Fibroblast of the aortic adventitia (primary cell): ENCODE measurements at regions not wholly inside any gene's neighbourhood (a gene's known extent, or its start where the extent isn't known, plus 50 kb on each side); places are given as distances from the start of the nearest gene placed in this dataset.

Source experiments
- DNase-seq: peaks from one replicate; pipeline ENCODE4 v3.0.0-alpha.2; 2010; ENCODE audit warnings: low read depth
- H3K4me3 ChIP-seq: 2 replicates; pipeline ENCODE4 v1.5.1; 2011; ENCODE audit warnings: low read depth, mild to moderate bottlenecking, control low read depth, low read length, moderate library complexity
- TF ChIP-seq, protein P1 (sequence below): IDR thresholded peaks from 2 replicates; pipeline ENCODE4 v1.5.1; 2011; ENCODE audit warnings: mild to moderate bottlenecking, low read length, control low read depth, inconsistent platforms; ENCODE audit not compliant: insufficient read depth

- DNase-seq, result no peak
- H3K4me3 ChIP-seq, result no peak overlapping the region
- TF ChIP-seq, protein P1, sequence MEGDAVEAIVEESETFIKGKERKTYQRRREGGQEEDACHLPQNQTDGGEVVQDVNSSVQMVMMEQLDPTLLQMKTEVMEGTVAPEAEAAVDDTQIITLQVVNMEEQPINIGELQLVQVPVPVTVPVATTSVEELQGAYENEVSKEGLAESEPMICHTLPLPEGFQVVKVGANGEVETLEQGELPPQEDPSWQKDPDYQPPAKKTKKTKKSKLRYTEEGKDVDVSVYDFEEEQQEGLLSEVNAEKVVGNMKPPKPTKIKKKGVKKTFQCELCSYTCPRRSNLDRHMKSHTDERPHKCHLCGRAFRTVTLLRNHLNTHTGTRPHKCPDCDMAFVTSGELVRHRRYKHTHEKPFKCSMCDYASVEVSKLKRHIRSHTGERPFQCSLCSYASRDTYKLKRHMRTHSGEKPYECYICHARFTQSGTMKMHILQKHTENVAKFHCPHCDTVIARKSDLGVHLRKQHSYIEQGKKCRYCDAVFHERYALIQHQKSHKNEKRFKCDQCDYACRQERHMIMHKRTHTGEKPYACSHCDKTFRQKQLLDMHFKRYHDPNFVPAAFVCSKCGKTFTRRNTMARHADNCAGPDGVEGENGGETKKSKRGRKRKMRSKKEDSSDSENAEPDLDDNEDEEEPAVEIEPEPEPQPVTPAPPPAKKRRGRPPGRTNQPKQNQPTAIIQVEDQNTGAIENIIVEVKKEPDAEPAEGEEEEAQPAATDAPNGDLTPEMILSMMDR, result no peak
These were observed 693.9 kb downstream of the MED13L start for GRCh38 chr12:115583591-115583990.

GRCh38 chr12:115577401-115577800 lies 700.1 kb downstream of the MED13L start:
- no peak for DNase-seq
- TF ChIP-seq, protein P1, result no peak
- H3K4me3 ChIP-seq, result no peak overlapping the region

DNA sequence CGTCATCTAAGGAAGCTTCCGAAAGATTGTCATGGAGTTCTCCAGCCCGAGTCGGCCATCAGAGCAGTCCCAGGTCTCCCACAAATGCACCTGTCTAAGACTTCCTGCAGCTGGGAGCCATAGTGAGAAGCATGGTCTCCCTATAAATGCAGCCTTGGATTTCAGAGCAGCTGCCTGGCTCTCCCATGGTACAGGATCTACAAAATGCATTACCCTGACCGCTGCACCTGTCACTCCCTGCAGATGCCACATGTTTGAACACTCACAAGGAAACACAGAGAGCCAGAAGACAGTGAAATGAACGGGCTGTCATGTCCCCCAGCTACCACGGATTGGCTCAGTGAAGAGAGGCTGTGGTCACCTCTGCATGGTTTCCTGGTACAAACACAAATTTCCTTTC lies 702.7 kb downstream of the MED13L start:
- DNase-seq, result no peak
- no peak overlapping the region for H3K4me3 ChIP-seq
- TF ChIP-seq, protein P1, result no peak

- peak; percentile 31 for DNase-seq
- no peak overlapping the region for H3K4me3 ChIP-seq
These were observed 705.1 kb downstream of the MED13L start for GRCh38 chr12:115572440-115572839.

DNA sequence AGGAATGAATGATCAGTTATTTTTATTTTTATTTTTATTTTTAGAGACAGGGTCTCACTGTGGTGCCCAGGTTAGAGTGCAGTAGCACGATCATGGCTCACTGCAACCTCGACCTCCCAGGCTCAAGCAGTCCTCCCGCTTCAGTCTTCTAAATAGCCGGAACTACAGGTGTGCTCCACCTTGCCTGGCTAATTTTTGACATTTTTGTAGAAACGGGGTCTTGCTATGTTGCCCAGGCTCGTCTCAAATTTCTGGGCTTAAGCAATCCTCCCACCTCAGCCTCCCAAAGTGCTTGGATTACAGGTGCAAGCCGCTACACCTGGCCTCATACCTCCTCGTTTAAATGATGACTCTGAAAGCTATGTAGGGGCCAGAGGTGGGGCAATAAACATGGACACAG lies 706.0 kb downstream of the MED13L start:
- DNase-seq, result no peak
- TF ChIP-seq, protein P1, result no peak

More at GRCh38 chr12:115572440-115572839, 705.1 kb downstream of the MED13L start:
- TF ChIP-seq, protein P1, result no peak

DNA sequence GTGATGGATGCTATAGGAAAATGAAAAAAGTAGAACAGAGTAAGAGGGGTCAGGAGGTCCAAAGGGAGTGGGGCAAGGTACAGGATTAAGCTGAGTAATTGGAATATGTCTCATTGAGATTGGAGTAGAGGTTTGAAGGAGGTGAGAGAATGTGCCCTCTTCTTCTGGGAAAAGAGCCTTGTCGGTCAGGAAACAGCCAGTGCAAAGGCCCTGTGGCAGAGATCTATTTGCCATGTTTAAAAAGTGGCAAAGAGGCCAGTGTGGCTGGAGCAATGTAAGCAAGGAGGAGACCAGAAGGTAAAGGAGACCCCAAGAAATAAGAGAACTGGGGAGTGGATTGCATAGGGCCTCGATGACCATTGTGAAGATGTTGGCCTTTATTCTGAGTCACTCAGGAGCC lies 706.5 kb downstream of the MED13L start:
- DNase-seq, result no peak
- no peak overlapping the region for H3K4me3 ChIP-seq
- TF ChIP-seq, protein P1, result no peak

More for the DNA sequence above, 706.0 kb downstream of the MED13L start:
- no peak overlapping the region for H3K4me3 ChIP-seq

DNA sequence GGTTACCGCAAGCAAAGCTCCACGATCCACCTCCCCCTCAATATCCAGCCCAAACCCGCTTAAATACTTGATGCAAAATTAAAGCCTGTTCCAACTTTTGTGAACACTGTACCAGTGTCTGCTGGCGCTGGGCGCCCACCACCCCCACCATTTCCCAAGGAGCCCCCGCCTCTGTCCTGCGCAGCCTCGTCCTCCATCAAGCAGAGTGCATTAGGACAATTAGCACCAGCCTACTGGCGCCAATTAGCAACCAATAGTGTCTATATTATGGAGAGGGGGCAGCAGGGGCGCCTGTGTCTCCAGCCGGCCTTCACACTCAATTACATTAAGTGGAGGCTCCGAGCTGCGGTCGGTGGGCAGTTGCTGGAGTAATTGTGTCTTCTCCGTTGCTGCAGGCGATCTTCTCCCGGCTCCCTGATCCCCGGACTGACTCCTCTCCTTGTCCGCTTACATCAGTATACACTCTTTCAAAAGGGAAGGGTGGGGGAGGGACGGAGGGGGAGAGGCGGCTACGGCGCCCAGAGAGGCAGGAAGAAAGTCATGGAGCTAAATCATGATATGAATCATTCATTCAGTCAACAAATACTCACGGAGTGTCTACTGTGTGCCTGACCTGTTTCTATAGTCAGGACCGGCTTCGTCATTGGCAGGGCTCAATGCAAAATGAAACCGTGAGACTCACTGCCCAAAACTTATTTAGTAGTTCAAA lies 707.3 kb downstream of the MED13L start:
- peak; percentile 13 for DNase-seq
- peak overlapping the region; percentile 10 for H3K4me3 ChIP-seq
- TF ChIP-seq, protein P1, result no peak
